NT2/D1 (cell line): ENCODE measurements at regions not wholly inside any gene's neighbourhood (a gene's known extent, or its start where the extent isn't known, plus 50 kb on each side); places are given as distances from the start of the nearest gene placed in this dataset.

ENCODE experiments used
- DNase-seq: peaks from one replicate; pipeline ENCODE4 v3.0.0-alpha.2; 2011; ENCODE audit warnings: low read depth, low spot score
- H3K27me3 ChIP-seq: 2 replicates; pipeline ENCODE4 v1.6.0; 2011; ENCODE audit warnings: mild to moderate bottlenecking; ENCODE audit not compliant: insufficient read length, insufficient read depth
- H3K36me3 ChIP-seq: 2 replicates; pipeline ENCODE4 v1.6.1; 2011; ENCODE audit warnings: mild to moderate bottlenecking, low read length, mixed read lengths; ENCODE audit not compliant: insufficient read depth, insufficient read length
- H3K4me1 ChIP-seq: 2 replicates; pipeline ENCODE4 v1.5.1; 2011; ENCODE audit not compliant: insufficient read depth, insufficient read length
- H3K4me3 ChIP-seq: 2 replicates; pipeline ENCODE4 v1.5.1; 2011; ENCODE audit warnings: low read depth; ENCODE audit not compliant: insufficient read length
- H3K9ac ChIP-seq: 2 replicates; pipeline ENCODE4 v1.6.0; 2011; ENCODE audit warnings: low read depth; ENCODE audit not compliant: insufficient read length
- H3K9me3 ChIP-seq: 2 replicates; pipeline ENCODE4 v1.5.1; 2011; ENCODE audit warnings: mild to moderate bottlenecking, low read length; ENCODE audit not compliant: insufficient read depth
- SUZ12 ChIP-seq: IDR thresholded peaks from 2 replicates; pipeline ENCODE4 v1.6.1; 2011; ENCODE audit not compliant: insufficient read length, insufficient read depth; ENCODE audit errors: extremely low read depth
- YY1 ChIP-seq: IDR thresholded peaks from 2 replicates; pipeline ENCODE4 v1.6.1; 2011; ENCODE audit not compliant: insufficient read length, insufficient read depth
- ZNF274 ChIP-seq: IDR thresholded peaks from 2 replicates; pipeline ENCODE4 v1.6.1; 2011; ENCODE audit warnings: mild to moderate bottlenecking, low read depth, low read length

DNA sequence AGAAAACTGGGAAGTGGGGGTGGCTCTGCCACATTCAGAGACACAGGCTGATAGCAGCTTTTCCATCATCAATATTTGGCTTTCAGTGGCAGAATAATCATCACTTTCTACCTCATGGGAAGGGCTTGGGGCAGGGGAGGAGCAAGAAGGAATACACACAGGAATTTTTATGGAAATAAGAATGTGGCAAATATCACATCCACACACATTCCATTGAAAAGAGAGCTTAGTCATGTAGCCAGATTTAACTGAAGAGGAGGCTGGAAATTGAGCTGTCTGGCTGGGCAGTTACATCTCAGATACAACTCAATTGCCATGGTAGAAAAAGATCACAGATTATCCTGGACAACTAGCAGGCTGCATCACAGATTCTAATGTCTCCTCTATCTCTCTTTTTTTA, 1474.0 kb upstream of the ACVR2A start:
- DNase-seq = no peak
- TF ChIP-seq YY1 = no peak
- TF ChIP-seq SUZ12 = no peak
- TF ChIP-seq ZNF274 = no peak
- no peaks in the 10 kb centered on the region for H3K36me3 ChIP-seq
- H3K27me3 ChIP-seq = no peaks in the 10 kb centered on the region
- no peak overlapping the region for H3K4me3 ChIP-seq
- no peaks in the 10 kb centered on the region for H3K9me3 ChIP-seq
- no peaks in the 10 kb centered on the region for H3K4me1 ChIP-seq
- H3K9ac ChIP-seq = no peak overlapping the region

DNA sequence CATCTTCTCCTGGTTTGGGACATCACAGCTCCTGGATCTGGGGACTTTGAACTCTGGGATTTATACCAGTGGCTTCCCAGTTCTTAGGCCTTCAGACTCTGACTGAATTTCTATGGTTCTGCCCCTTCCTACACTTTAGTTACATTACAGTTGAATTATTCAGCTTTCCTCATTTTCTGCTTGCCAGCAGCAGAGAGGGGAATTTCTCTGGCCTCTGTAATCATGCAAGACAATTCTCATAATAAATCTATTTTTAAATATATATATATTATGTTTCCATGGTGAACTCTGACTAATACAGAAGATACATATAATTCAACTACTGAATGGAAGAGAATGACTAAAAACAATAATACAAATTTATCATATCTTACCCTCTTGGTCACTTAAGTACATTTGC, 1478.6 kb upstream of the ACVR2A start:
- H3K36me3 ChIP-seq = no peaks in the 10 kb centered on the region
- no peak overlapping the region for H3K4me3 ChIP-seq
- no peak overlapping the region for H3K9ac ChIP-seq
- no peaks in the 10 kb centered on the region for H3K4me1 ChIP-seq
- no peaks in the 10 kb centered on the region for H3K9me3 ChIP-seq
- no peaks in the 10 kb centered on the region for H3K27me3 ChIP-seq
- TF ChIP-seq SUZ12 (no peak), YY1 (no peak), ZNF274 (no peak)
- DNase-seq = no peak

DNA sequence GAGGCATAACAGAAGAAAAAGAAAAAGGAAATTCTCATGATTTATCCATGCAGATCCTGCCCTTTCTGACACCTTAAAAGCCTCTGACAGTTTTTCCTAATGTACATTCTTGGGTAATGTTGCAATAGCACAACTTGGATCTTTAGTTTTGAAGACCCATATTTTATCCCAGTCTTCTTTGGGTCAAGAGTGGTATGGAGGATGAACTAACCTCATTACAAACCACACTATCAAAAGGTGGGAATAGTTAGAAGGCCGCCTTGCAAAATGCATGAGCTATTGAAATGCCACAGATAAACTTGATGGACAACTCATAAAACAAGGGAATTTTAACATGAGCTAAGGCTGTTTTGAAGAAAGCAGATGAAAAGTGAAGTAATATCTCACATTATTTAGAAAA, 1479.8 kb upstream of the ACVR2A start:
- Histone ChIP-seq H3K9me3 (no peaks in the 10 kb centered on the region), H3K36me3 (no peaks in the 10 kb centered on the region), H3K4me1 (no peaks in the 10 kb centered on the region), H3K27me3 (no peaks in the 10 kb centered on the region), H3K9ac (no peak overlapping the region), H3K4me3 (no peak overlapping the region)
- no peak for DNase-seq
- TF ChIP-seq SUZ12 (no peak), YY1 (no peak)

DNA sequence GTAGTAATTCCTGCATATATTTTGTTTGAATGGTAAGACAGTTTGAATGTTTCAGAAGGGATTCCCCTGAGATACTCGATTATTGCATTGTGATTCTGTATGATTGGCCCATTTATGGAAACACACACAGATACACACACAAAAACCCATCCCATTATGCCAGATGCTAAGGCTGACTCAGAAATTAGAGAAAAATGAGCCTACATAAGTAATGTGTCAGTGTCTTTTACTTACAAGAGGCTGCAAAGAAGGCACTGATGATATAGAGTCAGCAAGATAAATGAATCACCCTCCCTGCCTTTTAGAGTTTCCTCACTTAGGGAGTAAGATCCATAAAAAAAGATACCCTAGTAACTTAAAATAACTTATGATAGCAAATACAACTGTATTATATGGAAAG, 1481.1 kb upstream of the ACVR2A start:
- H3K9ac ChIP-seq = no peak overlapping the region
- H3K27me3 ChIP-seq = no peaks in the 10 kb centered on the region
- H3K9me3 ChIP-seq = no peaks in the 10 kb centered on the region
- H3K36me3 ChIP-seq = no peaks in the 10 kb centered on the region
- H3K4me3 ChIP-seq = no peak overlapping the region
- DNase-seq = no peak
- TF ChIP-seq YY1 (no peak), ZNF274 (no peak), SUZ12 (no peak)
- H3K4me1 ChIP-seq = no peaks in the 10 kb centered on the region

DNA sequence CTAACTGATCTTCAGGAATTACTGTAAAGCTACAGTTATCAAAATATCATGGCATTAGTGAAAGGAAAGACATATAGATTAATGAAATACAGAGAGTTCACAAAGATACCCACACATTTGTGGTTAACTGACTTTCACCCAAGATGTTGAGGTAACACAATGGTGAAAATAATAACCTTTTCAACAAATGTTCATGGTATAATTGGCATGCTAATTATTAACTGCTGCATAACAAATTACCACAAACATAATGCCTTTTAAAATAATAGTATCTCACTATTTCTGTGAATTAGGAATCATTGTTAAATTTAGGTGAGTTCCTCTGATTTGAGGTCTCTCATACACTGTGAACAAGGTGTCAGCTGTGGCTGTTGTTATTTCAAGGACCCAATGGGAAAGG, 1493.1 kb upstream of the ACVR2A start:
- no peaks in the 10 kb centered on the region for H3K36me3 ChIP-seq
- H3K9ac ChIP-seq = no peak overlapping the region
- no peaks in the 10 kb centered on the region for H3K4me1 ChIP-seq
- no peak for DNase-seq
- no peak overlapping the region for H3K4me3 ChIP-seq
- no peaks in the 10 kb centered on the region for H3K9me3 ChIP-seq
- no peaks in the 10 kb centered on the region for H3K27me3 ChIP-seq
- TF ChIP-seq SUZ12 (no peak), ZNF274 (no peak), YY1 (no peak)

DNA sequence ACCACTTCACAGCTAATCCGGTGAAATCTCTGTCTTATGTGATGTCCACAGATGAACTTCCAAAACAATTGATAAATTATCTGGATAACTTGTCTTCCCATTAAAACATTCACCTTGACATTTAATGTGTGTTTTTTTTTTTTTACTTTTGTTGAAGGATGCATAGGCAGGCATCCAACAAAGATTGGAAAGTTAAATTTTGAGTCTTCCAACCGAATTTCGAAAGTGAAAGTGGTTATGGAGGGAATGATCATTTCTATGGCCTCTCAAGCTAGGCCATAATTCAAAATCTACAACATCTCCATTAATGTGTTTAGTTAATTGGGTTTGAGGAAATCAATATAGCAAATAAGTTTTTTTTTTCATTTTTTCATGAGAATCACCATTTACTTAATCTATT, 1495.5 kb upstream of the ACVR2A start:
- Histone ChIP-seq H3K36me3 (no peaks in the 10 kb centered on the region), H3K9me3 (no peaks in the 10 kb centered on the region), H3K4me1 (no peaks in the 10 kb centered on the region), H3K4me3 (no peak overlapping the region), H3K9ac (no peak overlapping the region), H3K27me3 (no peaks in the 10 kb centered on the region)
- TF ChIP-seq SUZ12 = no peak
- no peak for TF ChIP-seq ZNF274
- TF ChIP-seq YY1 = no peak
- no peak for DNase-seq

DNA sequence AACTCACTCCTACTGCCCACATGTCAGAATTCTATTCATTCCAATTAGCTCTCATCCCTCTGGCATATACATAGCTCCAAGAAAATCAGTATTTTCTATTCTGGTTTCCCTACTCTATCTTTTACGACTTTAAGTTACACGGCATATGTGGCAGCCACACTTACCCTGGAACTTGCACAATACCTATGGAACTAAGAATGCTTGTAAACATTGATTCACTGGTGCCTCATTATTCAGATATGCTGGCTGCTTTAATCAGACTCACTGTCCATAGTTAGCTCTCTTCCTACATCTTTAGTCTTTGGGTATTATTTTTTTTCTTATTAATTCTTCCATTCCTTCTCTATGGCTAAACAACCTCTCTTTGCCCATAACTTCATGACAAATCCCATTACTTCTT, 1519.9 kb upstream of the ACVR2A start:
- no peak for DNase-seq
- H3K9me3 ChIP-seq = no peaks in the 10 kb centered on the region
- H3K4me1 ChIP-seq = no peaks in the 10 kb centered on the region
- no peak overlapping the region for H3K4me3 ChIP-seq
- H3K36me3 ChIP-seq = no peaks in the 10 kb centered on the region
- TF ChIP-seq YY1 (no peak), SUZ12 (no peak), ZNF274 (no peak)
- no peaks in the 10 kb centered on the region for H3K27me3 ChIP-seq
- no peak overlapping the region for H3K9ac ChIP-seq

DNA sequence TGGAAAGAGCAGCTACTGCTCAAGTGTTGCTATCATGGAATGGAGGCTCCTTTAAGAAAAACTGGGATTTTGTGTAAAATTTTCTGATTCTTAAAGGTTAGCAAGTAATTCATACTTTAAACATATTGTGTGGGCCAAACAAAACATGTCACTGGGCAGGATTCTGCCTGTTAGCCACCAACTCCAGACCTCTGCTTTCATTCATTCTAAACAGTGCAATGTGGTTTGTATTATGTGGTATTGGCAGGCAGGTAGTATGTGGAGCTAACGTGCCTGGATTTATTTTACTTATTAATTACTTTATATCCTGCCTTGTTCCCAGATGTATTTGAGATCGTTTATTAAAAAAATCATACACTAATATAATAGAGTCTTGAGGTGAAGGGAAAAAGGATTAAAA, 1521.3 kb upstream of the ACVR2A start:
- TF ChIP-seq YY1 (no peak), ZNF274 (no peak), SUZ12 (no peak)
- H3K4me1 ChIP-seq = no peaks in the 10 kb centered on the region
- no peak overlapping the region for H3K9ac ChIP-seq
- H3K27me3 ChIP-seq = no peaks in the 10 kb centered on the region
- no peak overlapping the region for H3K4me3 ChIP-seq
- no peaks in the 10 kb centered on the region for H3K9me3 ChIP-seq
- no peaks in the 10 kb centered on the region for H3K36me3 ChIP-seq
- no peak for DNase-seq
